ENCODE measurements at regions not wholly inside any gene's neighbourhood (a gene's known extent, or its start where the extent isn't known, plus 50 kb on each side); places are given as distances from the start of the nearest gene placed in this dataset.
A peak's percentile ranks its signal among the peaks of the same experiment; 100 is the strongest.
"Not testable (repeated sequence)": the region's sequence is repeated elsewhere in the genome, so short reads cannot be mapped to it uniquely, and the experiment has no call there.

GRCh38 chr1:121471523-121471922 lies 286.7 kb downstream of the SRGAP2C start:
- no peaks in the 10 kb centered on the region for H3K36me3 ChIP-seq (ENCODE audit: control insufficient read depth, insufficient read depth, low read length)
- WGBS, 2 experiments (ENCODE audit: insufficient coverage in 2 of 2) = no CpG with 5 or more reads among the region's 1 CpG
- H3K4me3 ChIP-seq (ENCODE audit: extremely low read depth, insufficient read depth, low read length, poor library complexity, severe bottlenecking) = no peak overlapping the region
- H3K27ac ChIP-seq (ENCODE audit: low read depth, low read length, severe bottlenecking) = no peak overlapping the region
- no peaks in the 10 kb centered on the region for H3K9me3 ChIP-seq (ENCODE audit: control insufficient read depth, low read length)
- H3K4me1 ChIP-seq (ENCODE audit: control insufficient read depth, insufficient read depth, low read length, poor library complexity, severe bottlenecking) = no peaks in the 10 kb centered on the region

GRCh38 chr1:121472017-121472416 lies 287.2 kb downstream of the SRGAP2C start:
- H3K36me3 ChIP-seq (ENCODE audit: control insufficient read depth, insufficient read depth, low read length) = no peaks in the 10 kb centered on the region
- peaks cover 3% of the 10 kb centered on the region for H3K9me3 ChIP-seq (ENCODE audit: control insufficient read depth, low read length)
- H3K4me1 ChIP-seq (ENCODE audit: control insufficient read depth, insufficient read depth, low read length, poor library complexity, severe bottlenecking) = no peaks in the 10 kb centered on the region
- WGBS, 2 experiments (ENCODE audit: insufficient coverage in 2 of 2) = 85 to 98% methylated on average over 2 to 4 of the region's 4 CpGs
- no peak overlapping the region for H3K4me3 ChIP-seq (ENCODE audit: extremely low read depth, insufficient read depth, low read length, poor library complexity, severe bottlenecking)
- H3K27ac ChIP-seq (ENCODE audit: low read depth, low read length, severe bottlenecking) = no peak overlapping the region

- H3K4me3 ChIP-seq (ENCODE audit: extremely low read depth, insufficient read depth, low read length, poor library complexity, severe bottlenecking) = no peak overlapping the region
- no peaks in the 10 kb centered on the region for H3K36me3 ChIP-seq (ENCODE audit: control insufficient read depth, insufficient read depth, low read length)
- no peak overlapping the region for H3K27ac ChIP-seq (ENCODE audit: low read depth, low read length, severe bottlenecking)
- H3K4me1 ChIP-seq (ENCODE audit: control insufficient read depth, insufficient read depth, low read length, poor library complexity, severe bottlenecking) = no peaks in the 10 kb centered on the region
- no peaks in the 10 kb centered on the region for H3K9me3 ChIP-seq (ENCODE audit: control insufficient read depth, low read length)
Measured at GRCh38 chr1:121483234-121483633, 298.5 kb downstream of the SRGAP2C start.

GRCh38 chr1:121483961-121484424 lies 299.2 kb downstream of the SRGAP2C start:
- H3K4me1 ChIP-seq (ENCODE audit: control insufficient read depth, insufficient read depth, low read length, poor library complexity, severe bottlenecking) = no peaks in the 10 kb centered on the region
- peak overlapping the region; percentile 23 for H3K27ac ChIP-seq (ENCODE audit: low read depth, low read length, severe bottlenecking)

GRCh38 chr1:121494796-121495195 lies 310.0 kb downstream of the SRGAP2C start:
- not testable (repeated sequence) for H3K36me3 ChIP-seq (ENCODE audit: control insufficient read depth, insufficient read depth, low read length); H3K4me1 ChIP-seq (ENCODE audit: control insufficient read depth, insufficient read depth, low read length, poor library complexity, severe bottlenecking); H3K4me3 ChIP-seq (ENCODE audit: extremely low read depth, insufficient read depth, low read length, poor library complexity, severe bottlenecking); H3K9me3 ChIP-seq (ENCODE audit: control insufficient read depth, low read length); H3K27ac ChIP-seq (ENCODE audit: low read depth, low read length, severe bottlenecking)

More at GRCh38 chr1:121483961-121484424, 299.2 kb downstream of the SRGAP2C start:
- Histone ChIP-seq H3K4me3 (ENCODE audit: extremely low read depth, insufficient read depth, low read length, poor library complexity, severe bottlenecking) (no peak overlapping the region), H3K36me3 (ENCODE audit: control insufficient read depth, insufficient read depth, low read length) (no peaks in the 10 kb centered on the region), H3K9me3 (ENCODE audit: control insufficient read depth, low read length) (no peaks in the 10 kb centered on the region)

- not testable (repeated sequence) for H3K27ac ChIP-seq (ENCODE audit: low read depth, low read length, severe bottlenecking); H3K4me1 ChIP-seq (ENCODE audit: control insufficient read depth, insufficient read depth, low read length, poor library complexity, severe bottlenecking); H3K9me3 ChIP-seq (ENCODE audit: control insufficient read depth, low read length); H3K4me3 ChIP-seq (ENCODE audit: extremely low read depth, insufficient read depth, low read length, poor library complexity, severe bottlenecking); H3K36me3 ChIP-seq (ENCODE audit: control insufficient read depth, insufficient read depth, low read length)
- 86 to 94% methylated on average over 2 to 3 of the region's 5 CpGs for WGBS, 2 experiments (ENCODE audit: insufficient coverage in 2 of 2)
Measured at GRCh38 chr1:121511455-121511854, 326.7 kb downstream of the SRGAP2C start.

- WGBS, 2 experiments (ENCODE audit: insufficient coverage in 2 of 2) = 100% methylated on average over 1 of the region's 1 CpG; no CpG with 5 or more reads in 1 of the 2 experiments
- not testable (repeated sequence) for H3K36me3 ChIP-seq (ENCODE audit: control insufficient read depth, insufficient read depth, low read length); H3K9me3 ChIP-seq (ENCODE audit: control insufficient read depth, low read length); H3K27ac ChIP-seq (ENCODE audit: low read depth, low read length, severe bottlenecking); H3K4me3 ChIP-seq (ENCODE audit: extremely low read depth, insufficient read depth, low read length, poor library complexity, severe bottlenecking); H3K4me1 ChIP-seq (ENCODE audit: control insufficient read depth, insufficient read depth, low read length, poor library complexity, severe bottlenecking)
Measured at GRCh38 chr1:121511876-121512275, 327.1 kb downstream of the SRGAP2C start.

GRCh38 chr1:121515235-121515634 lies 330.5 kb downstream of the SRGAP2C start:
- WGBS, 2 experiments (ENCODE audit: insufficient coverage in 2 of 2) = no CpG with 5 or more reads among the region's 2 CpGs
- Histone ChIP-seq H3K9me3 (ENCODE audit: control insufficient read depth, low read length) (no peaks in the 10 kb centered on the region), H3K4me1 (ENCODE audit: control insufficient read depth, insufficient read depth, low read length, poor library complexity, severe bottlenecking) (no peaks in the 10 kb centered on the region), H3K4me3 (ENCODE audit: extremely low read depth, insufficient read depth, low read length, poor library complexity, severe bottlenecking) (no peak overlapping the region), H3K36me3 (ENCODE audit: control insufficient read depth, insufficient read depth, low read length) (no peaks in the 10 kb centered on the region), H3K27ac (ENCODE audit: low read depth, low read length, severe bottlenecking) (no peak overlapping the region)

GRCh38 chr1:121516234-121516967 lies 331.6 kb downstream of the SRGAP2C start:
- WGBS, 2 experiments (ENCODE audit: insufficient coverage in 2 of 2) = 100% methylated on average over 1 to 3 of the region's 8 CpGs

GRCh38 chr1:121517586-121518230 lies 332.9 kb downstream of the SRGAP2C start:
- Histone ChIP-seq H3K4me3 (ENCODE audit: extremely low read depth, insufficient read depth, low read length, poor library complexity, severe bottlenecking) (no peak overlapping the region), H3K36me3 (ENCODE audit: control insufficient read depth, insufficient read depth, low read length) (no peaks in the 10 kb centered on the region), H3K9me3 (ENCODE audit: control insufficient read depth, low read length) (no peaks in the 10 kb centered on the region), H3K27ac (ENCODE audit: low read depth, low read length, severe bottlenecking) (no peak overlapping the region), H3K4me1 (ENCODE audit: control insufficient read depth, insufficient read depth, low read length, poor library complexity, severe bottlenecking) (no peaks in the 10 kb centered on the region)
- 82 to 86% methylated on average over 2 to 3 of the region's 9 CpGs for WGBS, 2 experiments (ENCODE audit: insufficient coverage in 2 of 2)

More at GRCh38 chr1:121516234-121516967, 331.6 kb downstream of the SRGAP2C start:
- Histone ChIP-seq H3K27ac (ENCODE audit: low read depth, low read length, severe bottlenecking) (no peak overlapping the region), H3K36me3 (ENCODE audit: control insufficient read depth, insufficient read depth, low read length) (no peaks in the 10 kb centered on the region), H3K4me1 (ENCODE audit: control insufficient read depth, insufficient read depth, low read length, poor library complexity, severe bottlenecking) (no peaks in the 10 kb centered on the region), H3K9me3 (ENCODE audit: control insufficient read depth, low read length) (no peaks in the 10 kb centered on the region), H3K4me3 (ENCODE audit: extremely low read depth, insufficient read depth, low read length, poor library complexity, severe bottlenecking) (no peak overlapping the region)

GRCh38 chr1:121518726-121519041 lies 333.9 kb downstream of the SRGAP2C start:
- H3K4me3 ChIP-seq (ENCODE audit: extremely low read depth, insufficient read depth, low read length, poor library complexity, severe bottlenecking) = peak overlapping the region; percentile 61
- no peaks in the 10 kb centered on the region for H3K9me3 ChIP-seq (ENCODE audit: control insufficient read depth, low read length)
- WGBS, 2 experiments (ENCODE audit: insufficient coverage in 2 of 2) = 22 to 26% methylated on average over 5 to 7 of the region's 8 CpGs
- no peaks in the 10 kb centered on the region for H3K36me3 ChIP-seq (ENCODE audit: control insufficient read depth, insufficient read depth, low read length)
- no peaks in the 10 kb centered on the region for H3K4me1 ChIP-seq (ENCODE audit: control insufficient read depth, insufficient read depth, low read length, poor library complexity, severe bottlenecking)
- H3K27ac ChIP-seq (ENCODE audit: low read depth, low read length, severe bottlenecking) = no peak overlapping the region

Data from mesodermal cell (in vitro differentiated cells).